WTC11 (cell line): ENCODE measurements at regions not wholly inside any gene's neighbourhood (a gene's known extent, or its start where the extent isn't known, plus 50 kb on each side); places are given as distances from the start of the nearest gene placed in this dataset.

ENCODE experiments used
- ATAC-seq: fragments of 200-7000 bp; cut with Tn5 transposase; 2 replicates; pipeline ENCODE4 v1.10.0; 2021; ENCODE audit warnings: mild to moderate bottlenecking, moderate library complexity
- CTCF ChIA-PET: fragments of 300-600 bp; sonication (Branson Sonifier 250); formaldehyde crosslinking; loops from one replicate; lab custom pipeline; 2021; ENCODE audit warnings: antibody characterized with exemption; lab: Charles Lee
- POLR2A ChIA-PET: fragments of 350-600 bp; sonication (Branson Sonifier 250); formaldehyde crosslinking; loops from one replicate; lab custom pipeline; 2021; ENCODE audit warnings: antibody characterized with exemption; lab: Charles Lee
- DNase-seq: peaks from one replicate; pipeline ENCODE4 v3.0.0; 2021; ENCODE audit warnings: low spot score
- H3K27ac Mint-ChIP-seq: 2 replicates; pipeline ENCODE4 v1.8.0; 2021; ENCODE audit warnings: mixed read lengths
- H3K27me3 Mint-ChIP-seq: 2 replicates; pipeline ENCODE4 v1.8.0; 2021; ENCODE audit warnings: low read depth, mild to moderate bottlenecking, moderate library complexity, mixed read lengths
- H3K36me3 Mint-ChIP-seq: 2 replicates; pipeline ENCODE4 v1.8.0; 2021; ENCODE audit warnings: mixed read lengths
- H3K4me1 Mint-ChIP-seq: 2 replicates; pipeline ENCODE4 v1.8.0; 2022; ENCODE audit warnings: mixed read lengths
- H3K4me3 Mint-ChIP-seq: 2 replicates; pipeline ENCODE4 v1.8.0; 2021; ENCODE audit warnings: mild to moderate bottlenecking, moderate library complexity, mixed read lengths
- H3K9me3 Mint-ChIP-seq: 2 replicates; pipeline ENCODE4 v1.8.0; 2021; ENCODE audit warnings: mixed read lengths
- ARID4B ChIP-seq: sonication (generic); formaldehyde crosslinking; IDR thresholded peaks from 2 replicates; pipeline ENCODE4 v1.8.0; 2023; ENCODE audit warnings: missing genetic modification reagents, mild to moderate bottlenecking, borderline replicate concordance
- ATF1 ChIP-seq: sonication (generic); formaldehyde crosslinking; IDR thresholded peaks from 2 replicates; pipeline ENCODE4 v1.8.1; 2023; ENCODE audit warnings: mild to moderate bottlenecking, moderate library complexity, missing genetic modification reagents
- ATF6 ChIP-seq: sonication (generic); formaldehyde crosslinking; IDR thresholded peaks from 2 replicates; pipeline ENCODE4 v1.8.1; 2023; ENCODE audit warnings: mild to moderate bottlenecking, missing genetic modification reagents
- CTCF ChIP-seq: fragments of 200-600 bp; IDR thresholded peaks from 2 replicates; pipeline ENCODE4 v1.8.0; 2022; ENCODE audit warnings: antibody characterized with exemption
- FOXK1 ChIP-seq: sonication (generic); formaldehyde crosslinking; IDR thresholded peaks from 2 replicates; pipeline ENCODE4 v1.8.0; 2022; ENCODE audit warnings: mild to moderate bottlenecking, moderate library complexity, missing genetic modification reagents
- FOXP4 ChIP-seq: sonication (generic); formaldehyde crosslinking; IDR thresholded peaks from 2 replicates; pipeline ENCODE4 v1.8.0; 2022; ENCODE audit warnings: mild to moderate bottlenecking, missing genetic modification reagents
- HMGXB4 ChIP-seq: sonication (generic); formaldehyde crosslinking; IDR thresholded peaks from 2 replicates; pipeline ENCODE4 v1.8.1; 2023; ENCODE audit warnings: mild to moderate bottlenecking, moderate library complexity, missing genetic modification reagents
- JAZF1 ChIP-seq: fragments of 250-450 bp; sonication (Bioruptor Pico); IDR thresholded peaks from 2 replicates; pipeline ENCODE4 v1.9.0; 2021; ENCODE audit warnings: moderate library complexity, mild to moderate bottlenecking, inconsistent platforms
- MAX ChIP-seq: sonication (generic); formaldehyde crosslinking; IDR thresholded peaks from 2 replicates; pipeline ENCODE4 v1.8.0; 2022; ENCODE audit warnings: mild to moderate bottlenecking, missing genetic modification reagents
- MYBL2 ChIP-seq: sonication (generic); formaldehyde crosslinking; IDR thresholded peaks from 2 replicates; pipeline ENCODE4 v1.8.1; 2023; ENCODE audit warnings: mild to moderate bottlenecking, moderate library complexity, missing genetic modification reagents
- NFATC4 ChIP-seq: fragments of 250-450 bp; sonication (Bioruptor Pico); IDR thresholded peaks from 2 replicates; pipeline ENCODE4 v1.9.0; 2021; ENCODE audit warnings: mild to moderate bottlenecking
- RELA ChIP-seq: sonication (generic); formaldehyde crosslinking; IDR thresholded peaks from 2 replicates; pipeline ENCODE4 v1.8.1; 2022; ENCODE audit warnings: missing genetic modification reagents, mild to moderate bottlenecking, borderline replicate concordance
- RORB ChIP-seq: fragments of 250-450 bp; sonication (Bioruptor Pico); IDR thresholded peaks from 2 replicates; pipeline ENCODE4 v1.9.0; 2021; ENCODE audit warnings: mild to moderate bottlenecking
- TEAD1 ChIP-seq: sonication (generic); formaldehyde crosslinking; IDR thresholded peaks from 2 replicates; pipeline ENCODE4 v1.8.0; 2022; ENCODE audit warnings: mild to moderate bottlenecking, missing genetic modification reagents
- TP53 ChIP-seq: sonication (generic); formaldehyde crosslinking; IDR thresholded peaks from 2 replicates; pipeline ENCODE4 v1.8.1; 2023; ENCODE audit warnings: mild to moderate bottlenecking, missing genetic modification reagents
- ZNF121 ChIP-seq: sonication (generic); formaldehyde crosslinking; IDR thresholded peaks from 2 replicates; pipeline ENCODE4 v1.8.0; 2023; ENCODE audit warnings: missing genetic modification reagents
- ZNF219 ChIP-seq: sonication (generic); formaldehyde crosslinking; IDR thresholded peaks from 2 replicates; pipeline ENCODE4 v1.8.0; 2023; ENCODE audit warnings: missing genetic modification reagents, mild to moderate bottlenecking, borderline replicate concordance
- ZNF396 ChIP-seq: fragments of 250-450 bp; sonication (Bioruptor Pico); IDR thresholded peaks from 2 replicates; pipeline ENCODE4 v1.8.0; 2021; ENCODE audit warnings: mild to moderate bottlenecking, moderate library complexity, borderline replicate concordance
- ZNF532 ChIP-seq: fragments of 250-450 bp; sonication (Bioruptor Pico); IDR thresholded peaks from 2 replicates; pipeline ENCODE4 v1.9.0; 2021; ENCODE audit warnings: mild to moderate bottlenecking, borderline replicate concordance

GRCh38 chr18:56541340-56541739 lies 97.1 kb downstream of the TXNL1 start:
- ChIA-PET POLR2A (no interaction called here), CTCF (no interaction called here)
- H3K9me3 Mint-ChIP-seq: peaks cover 8% of the 10 kb centered on the region
- DNase-seq: no peak
- H3K36me3 Mint-ChIP-seq: no peaks in the 10 kb centered on the region
- no peak for ATAC-seq
- no peak overlapping the region for H3K4me3 Mint-ChIP-seq
- no peaks in the 10 kb centered on the region for H3K27me3 Mint-ChIP-seq
- H3K4me1 Mint-ChIP-seq: peaks cover 11% of the 10 kb centered on the region; the same call in 1 of the 2 replicates
- no peak overlapping the region for H3K27ac Mint-ChIP-seq
- TF ChIP-seq ZNF121 (CRISPR knock-in tag): no peak
- TF ChIP-seq TP53 (CRISPR knock-in tag): no peak
- no peak for TF ChIP-seq ATF1
- TF ChIP-seq ZNF396: no peak
- TF ChIP-seq CTCF: no peak
- no peak for TF ChIP-seq ARID4B
- TF ChIP-seq MYBL2 (CRISPR knock-in tag): no peak
- TF ChIP-seq TEAD1 (CRISPR knock-in tag): no peak
- TF ChIP-seq FOXK1: no peak
- TF ChIP-seq ZNF532: no peak

GRCh38 chr18:56538746-56539145 lies 99.6 kb downstream of the TXNL1 start:
- H3K27me3 Mint-ChIP-seq: no peaks in the 10 kb centered on the region
- TF ChIP-seq NFATC4 (no peak), RELA (CRISPR knock-in tag) (no peak), MAX (CRISPR knock-in tag) (no peak), JAZF1 (CRISPR knock-in tag) (no peak), ZNF219 (CRISPR knock-in tag) (no peak), ZNF396 (no peak), FOXK1 (no peak), HMGXB4 (CRISPR knock-in tag) (no peak), FOXP4 (CRISPR knock-in tag) (no peak), ATF6 (CRISPR knock-in tag) (no peak), RORB (no peak)

More at GRCh38 chr18:56538746-56539145, 99.6 kb downstream of the TXNL1 start:
- Mint-ChIP-seq H3K9me3 (no peaks in the 10 kb centered on the region), H3K36me3 (no peaks in the 10 kb centered on the region), H3K4me1 (peaks cover 11% of the 10 kb centered on the region; the same call in 1 of the 2 replicates), H3K27ac (no peak overlapping the region), H3K4me3 (no peak overlapping the region)
- no peak for ATAC-seq
- ChIA-PET POLR2A (no interaction called here), CTCF (no interaction called here)
- DNase-seq: no peak
